ENCODE measurements at regions not wholly inside any gene's neighbourhood (a gene's known extent, or its start where the extent isn't known, plus 50 kb on each side); places are given as distances from the start of the nearest gene placed in this dataset.

- H3K4me1 Mint-ChIP-seq = peaks cover 22% of the 10 kb centered on the region
- H3K27ac Mint-ChIP-seq = peak overlapping the region; percentile 79
- H3K9ac ChIP-seq (ENCODE audit: extremely low read depth, low read length, poor library complexity, severe bottlenecking) = no peak overlapping the region
- no peaks in the 10 kb centered on the region for H3K27me3 ChIP-seq (ENCODE audit: control insufficient read depth, insufficient read depth, low read length, poor library complexity, severe bottlenecking)
- H3K36me3 Mint-ChIP-seq (ENCODE audit: low read depth) = peaks cover 12% of the 10 kb centered on the region
- DNase-seq = peak; percentile 75
- no peak overlapping the region for H3K27ac ChIP-seq (ENCODE audit: low read depth, low read length)
- WGBS, 2 experiments (ENCODE audit: insufficient coverage in 1 of 2, insufficient read length in 1 of 2) = 25 to 88% methylated on average over 2 to 5 of the region's 5 CpGs
- H3K4me3 ChIP-seq (ENCODE audit: low read length) = no peak overlapping the region
- peaks cover 23% of the 10 kb centered on the region for H3K9me3 ChIP-seq (ENCODE audit: control insufficient read depth, low read length)
- no peak overlapping the region for H3K4me3 Mint-ChIP-seq
- H3K36me3 ChIP-seq (ENCODE audit: control insufficient read depth, insufficient read depth, low read length) = no peaks in the 10 kb centered on the region
- no peaks in the 10 kb centered on the region for H3K4me1 ChIP-seq (ENCODE audit: control insufficient read depth, insufficient read depth, low read length)
- H3K27me3 Mint-ChIP-seq (ENCODE audit: insufficient read depth) = no peaks in the 10 kb centered on the region
- no peak for TF ChIP-seq CTCF (conservative IDR thresholded peaks at IDR 0.05)
- peaks cover 53% of the 10 kb centered on the region for H3K9me3 Mint-ChIP-seq
These were observed 548.5 kb upstream of the NEGR1 start for GRCh38 chr1:72830606-72831390.

GRCh38 chr1:72827278-72827677, 544.9 kb upstream of the NEGR1 start:
- peaks cover 31% of the 10 kb centered on the region for H3K9me3 Mint-ChIP-seq
- no peaks in the 10 kb centered on the region for H3K4me1 ChIP-seq (ENCODE audit: control insufficient read depth, insufficient read depth, low read length)
- no peaks in the 10 kb centered on the region for H3K27me3 Mint-ChIP-seq (ENCODE audit: insufficient read depth)
- H3K4me3 Mint-ChIP-seq = no peak overlapping the region
- no peak for TF ChIP-seq CTCF (conservative IDR thresholded peaks at IDR 0.05)
- peaks cover 22% of the 10 kb centered on the region for H3K4me1 Mint-ChIP-seq
- no peaks in the 10 kb centered on the region for H3K36me3 ChIP-seq (ENCODE audit: control insufficient read depth, insufficient read depth, low read length)
- no peaks in the 10 kb centered on the region for H3K27me3 ChIP-seq (ENCODE audit: control insufficient read depth, insufficient read depth, low read length, poor library complexity, severe bottlenecking)
- DNase-seq = no peak
- H3K9ac ChIP-seq (ENCODE audit: extremely low read depth, low read length, poor library complexity, severe bottlenecking) = no peak overlapping the region
- H3K9me3 ChIP-seq (ENCODE audit: control insufficient read depth, low read length) = peaks cover 22% of the 10 kb centered on the region
- H3K4me3 ChIP-seq (ENCODE audit: low read length) = no peak overlapping the region
- H3K36me3 Mint-ChIP-seq (ENCODE audit: low read depth) = peaks cover 3% of the 10 kb centered on the region
- H3K27ac Mint-ChIP-seq = no peak overlapping the region
- H3K27ac ChIP-seq (ENCODE audit: low read depth, low read length) = no peak overlapping the region

GRCh38 chr1:72804541-72804940, 522.2 kb upstream of the NEGR1 start:
- Mint-ChIP-seq H3K27ac (no peak overlapping the region), H3K4me3 (no peak overlapping the region), H3K9me3 (peaks cover 2% of the 10 kb centered on the region), H3K27me3 (ENCODE audit: insufficient read depth) (no peaks in the 10 kb centered on the region), H3K4me1 (peaks cover 1% of the 10 kb centered on the region), H3K36me3 (ENCODE audit: low read depth) (no peaks in the 10 kb centered on the region)
- Histone ChIP-seq H3K4me3 (ENCODE audit: low read length) (no peak overlapping the region), H3K27me3 (ENCODE audit: control insufficient read depth, insufficient read depth, low read length, poor library complexity, severe bottlenecking) (no peaks in the 10 kb centered on the region), H3K4me1 (ENCODE audit: control insufficient read depth, insufficient read depth, low read length) (peaks cover 7% of the 10 kb centered on the region), H3K36me3 (ENCODE audit: control insufficient read depth, insufficient read depth, low read length) (no peaks in the 10 kb centered on the region), H3K9me3 (ENCODE audit: control insufficient read depth, low read length) (peaks cover 9% of the 10 kb centered on the region), H3K9ac (ENCODE audit: extremely low read depth, low read length, poor library complexity, severe bottlenecking) (no peak overlapping the region), H3K27ac (ENCODE audit: low read depth, low read length) (no peak overlapping the region)
- TF ChIP-seq CTCF (conservative IDR thresholded peaks at IDR 0.05) = no peak
- DNase-seq = no peak

Measured in endodermal cell (in vitro differentiated cells).